Activated CD8-positive, alpha-beta T cell treated with anti-CD3 and anti-CD28 coated beads for 36 hours (primary cell): ENCODE measurements at regions not wholly inside any gene's neighbourhood (a gene's known extent, or its start where the extent isn't known, plus 50 kb on each side); places are given as distances from the start of the nearest gene placed in this dataset.

Experiments used
- ATAC-seq: fragments of 200-7000 bp; cut with Tn5 transposase; one replicate; pipeline ENCODE4 v1.10.0; 2021; ENCODE audit warnings: mild to moderate bottlenecking, moderate library complexity
- CTCF ChIA-PET: fragments of 350-600 bp; sonication (Branson Sonifier 250); formaldehyde crosslinking; loops from one replicate; lab custom pipeline; 2021; ENCODE audit warnings: antibody characterized with exemption; lab: Charles Lee
- POLR2A ChIA-PET: fragments of 350-600 bp; sonication (Branson Sonifier 250); formaldehyde crosslinking; loops from one replicate; lab custom pipeline; 2021; ENCODE audit warnings: antibody characterized with exemption; lab: Charles Lee
- DNase-seq: peaks from one replicate; pipeline ENCODE4 v3.0.0-alpha.2; 2020
- H3K27ac Mint-ChIP-seq: one replicate; pipeline ENCODE4 v1.8.0; 2021; ENCODE audit warnings: mild to moderate bottlenecking, mixed read lengths
- H3K27me3 Mint-ChIP-seq: one replicate; pipeline ENCODE4 v1.8.0; 2021; ENCODE audit warnings: mixed read lengths
- H3K36me3 Mint-ChIP-seq: one replicate; pipeline ENCODE4 v1.8.0; 2021; ENCODE audit warnings: low read depth, mixed read lengths
- H3K4me1 Mint-ChIP-seq: one replicate; pipeline ENCODE4 v1.8.0; 2021; ENCODE audit warnings: low read depth, mixed read lengths
- H3K4me3 Mint-ChIP-seq: one replicate; pipeline ENCODE4 v1.8.0; 2021; ENCODE audit warnings: mild to moderate bottlenecking, moderate library complexity, mixed read lengths
- H3K9me3 Mint-ChIP-seq: one replicate; pipeline ENCODE4 v1.8.0; 2021; ENCODE audit warnings: mixed read lengths
- CTCF ChIP-seq: fragments of 200-600 bp; IDR thresholded peaks from one replicate; pipeline ENCODE4 v1.8.0; 2022; ENCODE audit warnings: antibody characterized with exemption, mild to moderate bottlenecking
- intact Hi-C: fragments of 100-400 bp; cut with micrococcal nuclease; formaldehyde crosslinking; loops from one replicate; pipeline ENCODE4 v1.10.0; 2022

- POLR2A ChIA-PET: no interaction called here
- Mint-ChIP-seq H3K4me3 (no peak overlapping the region), H3K36me3 (no peaks in the 10 kb centered on the region), H3K27me3 (peaks cover 11% of the 10 kb centered on the region), H3K4me1 (peaks cover 5% of the 10 kb centered on the region), H3K27ac (no peak overlapping the region), H3K9me3 (peaks cover 9% of the 10 kb centered on the region)
- DNase-seq (no peak), ATAC-seq (no peak)
- TF ChIP-seq CTCF: no peak
- intact Hi-C loops: no loop called here
- CTCF ChIA-PET: no interaction called here
These were observed 285.9 kb downstream of the EIPR1 start for GRCh38 chr2:3091696-3092095.

- Mint-ChIP-seq H3K9me3 (peaks cover 6% of the 10 kb centered on the region), H3K27ac (no peak overlapping the region), H3K27me3 (peaks cover 13% of the 10 kb centered on the region), H3K4me1 (no peaks in the 10 kb centered on the region), H3K4me3 (no peak overlapping the region), H3K36me3 (peaks cover 4% of the 10 kb centered on the region)
- ATAC-seq: no peak
- DNase-seq: no peak
- no peak for TF ChIP-seq CTCF
- CTCF ChIA-PET: no interaction called here
- intact Hi-C loops: no loop called here
- POLR2A ChIA-PET: no interaction called here
These were observed 294.9 kb downstream of the EIPR1 start for GRCh38 chr2:3082705-3083104.

GRCh38 chr2:3079959-3080948 is 297.4 kb downstream of the EIPR1 start:
- Mint-ChIP-seq H3K4me1 (no peaks in the 10 kb centered on the region), H3K27ac (no peak overlapping the region), H3K27me3 (peaks cover 9% of the 10 kb centered on the region), H3K4me3 (no peak overlapping the region), H3K36me3 (peaks cover 1% of the 10 kb centered on the region), H3K9me3 (peaks cover 4% of the 10 kb centered on the region)
- ATAC-seq (no peak), DNase-seq (no peak)
- intact Hi-C loops: no loop called here
- no peak for TF ChIP-seq CTCF
- ChIA-PET CTCF (no interaction called here), POLR2A (no interaction called here)

- Mint-ChIP-seq H3K4me1 (no peaks in the 10 kb centered on the region), H3K4me3 (no peak overlapping the region), H3K27ac (no peak overlapping the region), H3K36me3 (no peaks in the 10 kb centered on the region), H3K9me3 (peaks cover 4% of the 10 kb centered on the region), H3K27me3 (peaks cover 8% of the 10 kb centered on the region)
- intact Hi-C loops: no loop called here
- TF ChIP-seq CTCF: no peak
- DNase-seq (no peak), ATAC-seq (no peak)
- ChIA-PET POLR2A (no interaction called here), CTCF (no interaction called here)
These were observed 298.2 kb downstream of the EIPR1 start for GRCh38 chr2:3079466-3079865.

GRCh38 chr2:3078684-3079083 is 298.9 kb downstream of the EIPR1 start:
- Mint-ChIP-seq H3K9me3 (peaks cover 4% of the 10 kb centered on the region), H3K27ac (no peak overlapping the region), H3K4me3 (no peak overlapping the region), H3K4me1 (no peaks in the 10 kb centered on the region), H3K27me3 (peaks cover 8% of the 10 kb centered on the region), H3K36me3 (no peaks in the 10 kb centered on the region)
- POLR2A ChIA-PET: no interaction called here
- ATAC-seq: no peak
- intact Hi-C loops: no loop called here
- no peak for TF ChIP-seq CTCF
- CTCF ChIA-PET: no interaction called here
- no peak for DNase-seq
